ENCODE measurements at regions not wholly inside any gene's neighbourhood (a gene's known extent, or its start where the extent isn't known, plus 50 kb on each side); places are given as distances from the start of the nearest gene placed in this dataset.

DNA sequence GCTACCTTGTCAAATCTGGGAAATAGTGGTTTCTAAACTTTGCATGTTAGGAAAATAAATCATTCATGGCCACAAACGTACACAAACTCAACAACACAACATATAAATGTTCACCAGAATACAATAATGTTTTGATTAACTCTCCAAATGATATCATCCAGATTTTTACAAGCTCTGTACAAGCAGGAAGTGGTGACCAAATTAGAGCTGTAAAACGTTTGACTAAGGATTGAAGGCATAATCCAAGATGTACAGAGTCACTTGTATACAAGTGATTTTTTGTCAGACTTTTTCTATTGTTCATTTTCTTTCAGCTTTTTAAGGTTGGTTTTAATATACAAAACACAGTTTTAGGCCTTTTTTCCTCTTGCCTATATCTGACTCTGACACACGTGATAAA, 748.4 kb upstream of the GRM7 start:
- no peak for DNase-seq (ENCODE audit: low spot score)
- Mint-ChIP-seq H3K27me3 (no peaks in the 10 kb centered on the region), H3K9me3 (peaks cover 22% of the 10 kb centered on the region)

DNA sequence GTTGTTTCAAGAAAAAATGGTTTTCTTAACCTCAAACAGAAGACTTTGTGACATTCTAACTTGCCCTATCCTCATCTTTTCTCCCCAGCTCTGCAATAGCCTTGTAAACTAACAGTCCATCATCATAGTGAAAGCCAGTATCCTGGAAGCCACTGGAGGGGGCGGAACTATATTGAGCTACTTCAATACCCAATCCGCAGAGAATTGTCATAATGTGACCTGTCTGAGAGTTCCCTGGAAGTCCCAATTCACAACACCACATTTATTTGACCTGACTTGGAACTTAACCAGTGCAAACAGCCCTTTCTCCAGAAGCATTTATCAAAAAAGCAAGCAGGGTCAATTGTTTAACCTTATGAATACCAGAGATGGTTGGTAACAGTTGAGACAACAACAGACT, 747.6 kb upstream of the GRM7 start:
- H3K4me1 Mint-ChIP-seq (ENCODE audit: low read depth in 2 of 2): no peaks in the 10 kb centered on the region
- no peaks in the 10 kb centered on the region for H3K36me3 Mint-ChIP-seq
- H3K27me3 Mint-ChIP-seq: no peaks in the 10 kb centered on the region
- H3K27ac Mint-ChIP-seq: no peak overlapping the region
- ATAC-seq (no peak), DNase-seq (ENCODE audit: low spot score) (no peak)
- H3K9me3 Mint-ChIP-seq: peaks cover 22% of the 10 kb centered on the region
- H3K4me3 Mint-ChIP-seq: no peak overlapping the region

More for the DNA sequence above, 748.4 kb upstream of the GRM7 start:
- Mint-ChIP-seq H3K4me1 (ENCODE audit: low read depth in 2 of 2) (no peaks in the 10 kb centered on the region), H3K4me3 (no peak overlapping the region), H3K36me3 (no peaks in the 10 kb centered on the region), H3K27ac (no peak overlapping the region)
- ATAC-seq: no peak

- no peaks in the 10 kb centered on the region for H3K27me3 Mint-ChIP-seq
- H3K36me3 Mint-ChIP-seq: no peaks in the 10 kb centered on the region
- H3K4me1 Mint-ChIP-seq (ENCODE audit: low read depth in 2 of 2): no peaks in the 10 kb centered on the region
- H3K27ac Mint-ChIP-seq: no peak overlapping the region
- no peak for DNase-seq (ENCODE audit: low spot score)
- no peak overlapping the region for H3K4me3 Mint-ChIP-seq
- H3K9me3 Mint-ChIP-seq: no peaks in the 10 kb centered on the region
- ATAC-seq: no peak
Observed at GRCh38 chr3:6119367-6119766, 741.5 kb upstream of the GRM7 start.

GRCh38 chr3:6120786-6121185, 740.1 kb upstream of the GRM7 start:
- DNase-seq (ENCODE audit: low spot score) (no peak), ATAC-seq (no peak)
- Mint-ChIP-seq H3K9me3 (no peaks in the 10 kb centered on the region), H3K36me3 (no peaks in the 10 kb centered on the region), H3K27me3 (no peaks in the 10 kb centered on the region), H3K4me1 (ENCODE audit: low read depth in 2 of 2) (no peaks in the 10 kb centered on the region), H3K27ac (no peak overlapping the region), H3K4me3 (no peak overlapping the region)

GRCh38 chr3:6124875-6125274, 736.0 kb upstream of the GRM7 start:
- no peak for DNase-seq (ENCODE audit: low spot score)
- Mint-ChIP-seq H3K4me1 (ENCODE audit: low read depth in 2 of 2) (no peaks in the 10 kb centered on the region), H3K36me3 (no peaks in the 10 kb centered on the region), H3K27ac (no peak overlapping the region), H3K4me3 (no peak overlapping the region), H3K9me3 (peaks cover 3% of the 10 kb centered on the region), H3K27me3 (no peaks in the 10 kb centered on the region)
- ATAC-seq: no peak

DNA sequence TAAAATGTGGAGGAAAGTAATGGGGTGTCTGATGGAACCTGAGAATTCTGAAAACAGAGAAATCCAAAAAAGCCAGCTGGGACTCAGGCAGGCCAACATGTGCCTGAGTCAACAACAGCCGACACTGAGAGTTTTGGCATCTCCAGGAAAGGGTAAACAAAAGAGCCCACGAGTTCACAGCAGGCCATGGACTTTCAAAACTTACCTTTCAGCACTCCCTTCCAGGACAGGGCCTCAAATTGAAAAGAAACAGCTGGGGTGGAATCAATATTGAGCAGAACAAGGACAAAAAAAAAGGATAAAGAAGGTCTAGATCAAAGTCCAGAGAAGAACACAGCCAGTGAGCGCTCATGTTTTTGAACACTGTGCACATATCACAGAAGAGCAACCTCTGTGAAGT, 735.4 kb upstream of the GRM7 start:
- no peak overlapping the region for H3K4me3 Mint-ChIP-seq
- no peaks in the 10 kb centered on the region for H3K36me3 Mint-ChIP-seq
- DNase-seq (ENCODE audit: low spot score) (no peak), ATAC-seq (no peak)
- H3K9me3 Mint-ChIP-seq: peaks cover 3% of the 10 kb centered on the region
- H3K4me1 Mint-ChIP-seq (ENCODE audit: low read depth in 2 of 2): no peaks in the 10 kb centered on the region
- H3K27ac Mint-ChIP-seq: no peak overlapping the region
- H3K27me3 Mint-ChIP-seq: no peaks in the 10 kb centered on the region

- Mint-ChIP-seq H3K4me3 (no peak overlapping the region), H3K4me1 (ENCODE audit: low read depth in 2 of 2) (no peaks in the 10 kb centered on the region), H3K36me3 (no peaks in the 10 kb centered on the region), H3K9me3 (peaks cover 12% of the 10 kb centered on the region), H3K27me3 (no peaks in the 10 kb centered on the region), H3K27ac (no peak overlapping the region)
- DNase-seq (ENCODE audit: low spot score) (no peak), ATAC-seq (no peak)
Observed at GRCh38 chr3:6132684-6133432, 728.1 kb upstream of the GRM7 start.

DNA sequence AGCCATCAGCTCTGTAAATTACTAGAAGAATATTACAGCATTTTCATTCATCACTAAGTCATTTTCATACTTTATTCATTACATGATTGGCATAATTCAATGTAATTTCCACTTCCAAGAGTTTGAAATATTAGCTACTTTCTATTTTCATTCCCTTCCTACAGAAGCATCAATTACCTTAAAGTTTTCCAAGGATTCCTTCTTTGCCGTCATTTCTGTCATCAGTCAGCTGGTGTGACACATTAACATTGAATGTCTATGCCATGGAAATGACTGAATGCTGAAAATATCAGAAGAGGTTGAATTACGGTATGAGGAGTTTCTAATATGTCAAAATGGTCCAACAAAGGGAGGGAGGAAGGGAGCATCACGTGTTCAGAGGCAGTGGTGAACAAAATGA, 718.2 kb upstream of the GRM7 start:
- no peak for DNase-seq (ENCODE audit: low spot score)
- Mint-ChIP-seq H3K4me3 (no peak overlapping the region), H3K27me3 (no peaks in the 10 kb centered on the region), H3K27ac (no peak overlapping the region), H3K9me3 (peaks cover 8% of the 10 kb centered on the region), H3K4me1 (ENCODE audit: low read depth in 2 of 2) (no peaks in the 10 kb centered on the region), H3K36me3 (no peaks in the 10 kb centered on the region)
- no peak for ATAC-seq

GRCh38 chr3:6147883-6148282, 713.0 kb upstream of the GRM7 start:
- ATAC-seq (no peak), DNase-seq (ENCODE audit: low spot score) (no peak)
- Mint-ChIP-seq H3K4me3 (no peak overlapping the region), H3K27me3 (no peaks in the 10 kb centered on the region), H3K36me3 (peaks cover 11% of the 10 kb centered on the region), H3K9me3 (peaks cover 18% of the 10 kb centered on the region), H3K27ac (no peak overlapping the region), H3K4me1 (ENCODE audit: low read depth in 2 of 2) (no peaks in the 10 kb centered on the region)

DNA sequence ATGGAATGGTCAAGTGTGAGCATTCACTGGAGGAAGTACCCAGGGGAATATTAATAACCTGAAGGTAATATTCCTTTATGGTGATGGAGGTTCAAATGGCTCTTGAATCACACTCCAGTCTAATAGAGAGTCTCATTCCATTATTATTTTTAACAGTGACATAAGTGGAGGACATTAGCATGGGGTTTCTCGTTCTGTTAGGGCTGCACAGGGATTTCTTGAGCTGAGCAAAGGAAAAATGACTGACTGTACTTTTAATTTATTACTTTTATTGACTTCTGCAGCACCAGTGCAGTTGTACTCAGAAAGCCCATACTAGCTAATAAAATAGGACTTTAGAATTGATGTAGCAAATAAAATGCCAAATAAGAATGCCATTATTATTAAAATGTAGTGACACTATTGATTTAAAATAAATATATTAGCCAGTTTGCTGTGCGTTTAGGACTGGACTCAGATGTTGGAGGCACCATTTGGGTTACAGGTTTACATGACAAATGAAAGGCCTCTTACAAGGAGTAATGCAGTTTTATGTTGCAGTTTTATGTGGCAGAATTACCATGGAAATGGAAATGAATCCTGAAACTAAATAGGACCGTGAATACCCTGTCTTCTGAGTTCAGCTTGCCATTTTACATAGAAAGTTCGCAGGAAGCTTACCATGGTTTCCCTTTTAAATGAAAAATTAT, 705.1 kb upstream of the GRM7 start:
- Mint-ChIP-seq H3K27me3 (no peaks in the 10 kb centered on the region), H3K36me3 (peaks cover 4% of the 10 kb centered on the region), H3K9me3 (peaks cover 15% of the 10 kb centered on the region), H3K4me1 (ENCODE audit: low read depth in 2 of 2) (no peaks in the 10 kb centered on the region), H3K27ac (no peak overlapping the region), H3K4me3 (no peak overlapping the region)
- ATAC-seq (no peak), DNase-seq (ENCODE audit: low spot score) (no peak)

DNA sequence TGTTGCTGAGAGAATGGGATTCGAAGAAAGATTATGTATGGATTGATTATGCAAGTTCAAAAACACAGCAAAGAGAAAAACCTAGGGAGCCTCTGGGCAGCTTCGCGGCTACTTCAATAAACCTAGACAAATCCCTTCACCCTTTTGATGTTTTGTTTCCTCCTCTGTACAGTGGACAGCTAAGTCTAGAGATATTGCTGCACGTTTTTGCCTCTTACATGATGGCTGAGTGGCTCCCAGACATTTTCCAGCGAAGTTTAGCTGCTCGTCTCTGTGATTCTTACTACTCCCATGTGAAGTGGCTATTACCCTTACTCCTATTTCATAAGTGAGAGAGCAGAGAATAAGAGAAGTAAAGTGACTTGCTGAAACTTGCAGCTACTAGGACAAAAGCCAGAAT, 695.0 kb upstream of the GRM7 start:
- Mint-ChIP-seq H3K36me3 (peaks cover 5% of the 10 kb centered on the region), H3K4me3 (no peak overlapping the region), H3K27me3 (no peaks in the 10 kb centered on the region), H3K9me3 (peaks cover 7% of the 10 kb centered on the region), H3K4me1 (ENCODE audit: low read depth in 2 of 2) (no peaks in the 10 kb centered on the region), H3K27ac (no peak overlapping the region)
- ATAC-seq (no peak), DNase-seq (ENCODE audit: low spot score) (no peak)

- Mint-ChIP-seq H3K4me3 (no peak overlapping the region), H3K9me3 (peaks cover 10% of the 10 kb centered on the region), H3K36me3 (peaks cover 5% of the 10 kb centered on the region), H3K27ac (no peak overlapping the region), H3K4me1 (ENCODE audit: low read depth in 2 of 2) (no peaks in the 10 kb centered on the region), H3K27me3 (no peaks in the 10 kb centered on the region)
- DNase-seq (ENCODE audit: low spot score): no peak
- no peak for ATAC-seq
Observed at GRCh38 chr3:6168256-6168655, 692.7 kb upstream of the GRM7 start.

DNA sequence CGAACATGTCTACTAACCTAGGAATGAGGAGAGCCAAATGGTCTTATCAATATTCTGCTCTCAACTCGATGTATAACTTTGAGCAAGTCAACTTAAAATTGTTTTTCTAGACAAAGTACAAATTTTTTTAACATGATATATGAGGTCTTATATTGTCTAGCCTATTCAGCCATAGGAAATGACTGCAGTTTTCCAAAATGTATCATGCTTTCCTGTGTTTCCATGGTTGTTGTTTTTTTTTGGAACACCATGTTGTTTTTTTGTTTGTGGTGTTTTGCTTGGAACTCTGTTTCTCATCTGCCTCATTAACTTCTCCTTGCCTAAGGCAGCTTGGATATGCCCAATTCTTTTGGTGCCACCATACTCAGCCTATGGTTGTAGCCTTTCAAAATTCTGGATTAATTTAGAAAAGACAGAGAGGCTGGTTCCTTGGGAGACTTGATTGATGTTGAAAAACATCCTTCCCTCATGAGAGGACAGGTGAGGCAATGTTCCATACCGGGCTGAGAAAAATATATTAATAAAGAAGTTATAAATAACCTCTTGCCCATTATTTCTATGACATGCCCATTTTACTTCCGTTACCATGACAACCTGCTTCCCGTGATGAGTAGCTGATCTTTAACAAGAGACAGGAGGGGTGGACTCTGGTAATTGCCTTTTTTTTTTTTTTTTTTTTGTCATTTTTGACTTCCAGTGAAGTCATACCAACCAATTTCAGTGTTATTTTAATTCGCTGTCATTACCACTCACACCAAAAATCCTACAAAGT, 687.9 kb upstream of the GRM7 start:
- no peak for DNase-seq (ENCODE audit: low spot score)
- H3K27ac Mint-ChIP-seq: no peak overlapping the region
- H3K4me1 Mint-ChIP-seq (ENCODE audit: low read depth in 2 of 2): no peaks in the 10 kb centered on the region
- peaks cover 10% of the 10 kb centered on the region for H3K36me3 Mint-ChIP-seq
- H3K9me3 Mint-ChIP-seq: peaks cover 13% of the 10 kb centered on the region
- H3K27me3 Mint-ChIP-seq: no peaks in the 10 kb centered on the region
- H3K4me3 Mint-ChIP-seq: no peak overlapping the region
- ATAC-seq: no peak

DNA sequence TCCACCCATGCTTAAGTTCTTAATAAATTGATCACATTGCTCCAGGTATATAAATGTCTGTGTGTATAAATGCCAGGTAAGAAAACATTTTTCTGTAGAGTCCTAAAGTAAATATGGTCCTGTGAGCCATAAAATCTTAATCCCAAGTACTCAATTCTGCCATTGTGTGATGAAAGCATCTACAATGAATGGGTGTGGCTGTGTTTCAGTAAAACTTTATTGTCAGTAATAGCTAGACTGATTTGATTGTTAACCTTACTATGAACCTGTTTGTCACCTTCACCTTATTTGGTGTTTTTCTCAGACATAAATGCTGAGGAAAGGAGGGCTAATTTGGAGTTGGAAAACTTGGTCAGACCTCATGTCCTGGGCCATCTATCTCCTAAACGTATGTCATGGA, 683.5 kb upstream of the GRM7 start:
- ATAC-seq (no peak), DNase-seq (ENCODE audit: low spot score) (no peak)
- H3K36me3 Mint-ChIP-seq: peaks cover 5% of the 10 kb centered on the region
- H3K4me3 Mint-ChIP-seq: no peak overlapping the region
- no peak overlapping the region for H3K27ac Mint-ChIP-seq
- peaks cover 15% of the 10 kb centered on the region for H3K9me3 Mint-ChIP-seq
- no peaks in the 10 kb centered on the region for H3K4me1 Mint-ChIP-seq (ENCODE audit: low read depth in 2 of 2)
- no peaks in the 10 kb centered on the region for H3K27me3 Mint-ChIP-seq

Data from natural killer cell treated with Interleukin-12 subunit alpha and Interleukin-12 subunit beta and Interleukin-15 and Interleukin-18, amount 100 ng/mL, for 72 hours (primary cell).